Testis (tissue), 2 donors: ENCODE measurements at regions not wholly inside any gene's neighbourhood (a gene's known extent, or its start where the extent isn't known, plus 50 kb on each side); places are given as distances from the start of the nearest gene placed in this dataset.

Experiments
- DNase-seq: peaks from one replicate; pipeline ENCODE4 v3.0.0-alpha.2; 2019
- H3K27ac ChIP-seq, 2 donors: fragments of 200-600 bp; sonication (generic); one replicate each; pipeline ENCODE4 v1.5.1; 2019
- H3K27me3 ChIP-seq: fragments of 200-600 bp; sonication (generic); one replicate; pipeline ENCODE4 v1.5.1; 2019
- H3K36me3 ChIP-seq: fragments of 200-600 bp; sonication (generic); one replicate; pipeline ENCODE4 v1.5.1; 2017; ENCODE audit warnings: low read depth; ENCODE audit errors: missing control alignments
- H3K4me1 ChIP-seq: fragments of 200-600 bp; sonication (generic); one replicate; pipeline ENCODE4 v1.5.1; 2019
- H3K4me3 ChIP-seq, 2 donors: fragments of 200-600 bp; sonication (generic); one replicate each; pipeline ENCODE4 v1.5.1; 2017 to 2019
- H3K9me3 ChIP-seq: fragments of 200-600 bp; sonication (generic); one replicate; pipeline ENCODE4 v1.5.1; 2017
- CTCF ChIP-seq, 3 experiments: fragments of 450-650 bp in 2 of 3; fragments of 200-600 bp in 1 of 3; sonication (generic) in 1 of 3; IDR thresholded peaks; one replicate each; pipeline ENCODE4 v1.5.1; 2016 to 2019; ENCODE audit warnings: antibody characterized with exemption in 3 of 3, mild to moderate bottlenecking in 2 of 3, moderate library complexity in 1 of 3
- POLR2A ChIP-seq: fragments of 450-650 bp; IDR thresholded peaks from one replicate; pipeline ENCODE4 v1.6.1; 2017; ENCODE audit warnings: antibody characterized with exemption, mild to moderate bottlenecking, moderate library complexity
- WGBS, 2 donors: methylation state at CpG; one replicate each; pipeline ENCODE4 v1.1.5; 2018; 5-methylcytosine and 5-hydroxymethylcytosine counted together
- intact Hi-C: fragments of 100-400 bp; cut with DNase I; formaldehyde crosslinking; loops from one replicate; pipeline ENCODE4 v1.15.1; 2023; ENCODE audit warnings: low total_unique reads

GRCh38 chr18:28529644-28530043, 352.7 kb upstream of the CDH2 start:
- TF ChIP-seq CTCF (IDR thresholded peaks at IDR 0.05), result no peak
- no peak for TF ChIP-seq POLR2A
- Histone ChIP-seq H3K9me3 (no peaks in the 10 kb centered on the region), H3K27ac (no peak overlapping the region), H3K36me3 (no peaks in the 10 kb centered on the region), H3K4me3 (no peak overlapping the region), H3K27me3 (no peaks in the 10 kb centered on the region), H3K4me1 (no peaks in the 10 kb centered on the region)
- 51 to 60% methylated on average over 1 of the region's 1 CpG for WGBS, 2 donors
- no peak for DNase-seq
- intact Hi-C loops, result no loop called here

- Histone ChIP-seq H3K27me3 (no peaks in the 10 kb centered on the region), H3K4me3 (no peak overlapping the region), H3K36me3 (no peaks in the 10 kb centered on the region), H3K4me1 (no peaks in the 10 kb centered on the region), H3K27ac (no peak overlapping the region), H3K9me3 (no peaks in the 10 kb centered on the region)
- 86 to 88% methylated on average over 1 of the region's 1 CpG for WGBS, 2 donors
- TF ChIP-seq CTCF (IDR thresholded peaks at IDR 0.05), result no peak
- no peak for TF ChIP-seq POLR2A
- intact Hi-C loops, result no loop called here
- no peak for DNase-seq
Observed at GRCh38 chr18:28526196-28526595, 349.3 kb upstream of the CDH2 start.

- no peaks in the 10 kb centered on the region for H3K36me3 ChIP-seq
- no peak overlapping the region for H3K4me3 ChIP-seq
- H3K4me1 ChIP-seq, result no peaks in the 10 kb centered on the region
- no peak for DNase-seq
- TF ChIP-seq POLR2A (no peak), CTCF (IDR thresholded peaks at IDR 0.05) (no peak)
- intact Hi-C loops, result no loop called here
- H3K27ac ChIP-seq, result no peak overlapping the region
- WGBS, 2 donors, result 86 to 92% methylated on average over 10 of the region's 10 CpGs
- no peaks in the 10 kb centered on the region for H3K9me3 ChIP-seq
- no peaks in the 10 kb centered on the region for H3K27me3 ChIP-seq
Observed at GRCh38 chr18:28523758-28524475, 347.0 kb upstream of the CDH2 start.

GRCh38 chr18:28522236-28522635, 345.3 kb upstream of the CDH2 start:
- WGBS, 2 donors, result 60 to 72% methylated on average over 4 of the region's 4 CpGs
- intact Hi-C loops, result no loop called here
- no peak for DNase-seq
- Histone ChIP-seq H3K4me3 (no peak overlapping the region), H3K27me3 (no peaks in the 10 kb centered on the region), H3K36me3 (no peaks in the 10 kb centered on the region), H3K9me3 (no peaks in the 10 kb centered on the region), H3K27ac (no peak overlapping the region), H3K4me1 (no peaks in the 10 kb centered on the region)
- TF ChIP-seq POLR2A (no peak), CTCF (IDR thresholded peaks at IDR 0.05) (no peak)

GRCh38 chr18:28519997-28520396, 343.1 kb upstream of the CDH2 start:
- DNase-seq, result no peak
- H3K4me1 ChIP-seq, result no peaks in the 10 kb centered on the region
- TF ChIP-seq POLR2A (no peak), CTCF (IDR thresholded peaks at IDR 0.05) (no peak)
- no peak overlapping the region for H3K27ac ChIP-seq
- no peaks in the 10 kb centered on the region for H3K27me3 ChIP-seq
- WGBS, 2 donors, result 85 to 92% methylated on average over 5 of the region's 5 CpGs
- no peaks in the 10 kb centered on the region for H3K9me3 ChIP-seq
- H3K36me3 ChIP-seq, result no peaks in the 10 kb centered on the region
- H3K4me3 ChIP-seq, result no peak overlapping the region
- intact Hi-C loops, result no loop called here
